ENCODE measurements at regions not wholly inside any gene's neighbourhood (a gene's known extent, or its start where the extent isn't known, plus 50 kb on each side); places are given as distances from the start of the nearest gene placed in this dataset.

GRCh38 chr14:85263916-85264675 lies 265.8 kb upstream of the FLRT2 start:
- ChIA-PET POLR2A (no interaction called here), CTCF (no interaction called here)
- Histone ChIP-seq H3K27ac (ENCODE audit: low read length) (no peak overlapping the region), H3K9me3 (ENCODE audit: control insufficient read depth, insufficient read depth, low read depth, low read length) (no peaks in the 10 kb centered on the region), H3K27me3 (ENCODE audit: control insufficient read depth, insufficient read depth, low read length) (no peaks in the 10 kb centered on the region), H3K4me3 (ENCODE audit: low read depth in 2 of 2, low read length in 2 of 2) (no peak overlapping the region), H3K4me1 (ENCODE audit: control insufficient read depth, insufficient read depth, low read length) (no peaks in the 10 kb centered on the region), H3K36me3 (ENCODE audit: control insufficient read depth, insufficient read depth, low read length) (no peaks in the 10 kb centered on the region)
- TF ChIP-seq CTCF (IDR thresholded peaks at IDR 0.05): no peak
- TF ChIP-seq REST (IDR thresholded peaks at IDR 0.05; ENCODE audit: insufficient read depth in 1 of 2, low read depth in 2 of 2, low read length in 1 of 2): no peak
- no peak for TF ChIP-seq POLR2AphosphoS5 (IDR thresholded peaks at IDR 0.05; ENCODE audit: low read depth, low read length)
- TF ChIP-seq SIN3A (IDR thresholded peaks at IDR 0.05; ENCODE audit: borderline replicate concordance, insufficient read depth, low read depth, low read length): no peak
- no TSS peak for BruUV-seq (replicated peaks)
- ATAC-seq (no peak), DNase-seq (ENCODE audit: low read depth, low spot score) (no peak)
- intact Hi-C loops (cut with micrococcal nuclease; ENCODE audit: unreplicated experiment): no loop called here
- in situ Hi-C loops (cut with HindIII; ENCODE audit: low pct_unique_long_range_greater_than_20kb, low sequenced_read_pairs): no loop called here

GRCh38 chr14:85273099-85273677 lies 256.8 kb upstream of the FLRT2 start:
- ATAC-seq (no peak), DNase-seq (ENCODE audit: low read depth, low spot score) (no peak)
- no peaks in the 10 kb centered on the region for H3K27me3 ChIP-seq (ENCODE audit: control insufficient read depth, insufficient read depth, low read length)
- BruUV-seq (replicated peaks): no TSS peak
- ChIA-PET POLR2A (no interaction called here), CTCF (no interaction called here)
- no peak for TF ChIP-seq POLR2AphosphoS5 (IDR thresholded peaks at IDR 0.05; ENCODE audit: low read depth, low read length)
- no peak for TF ChIP-seq TCF7L2 (IDR thresholded peaks at IDR 0.05; ENCODE audit: low read depth, low read length)
- no peak for TF ChIP-seq SIN3A (IDR thresholded peaks at IDR 0.05; ENCODE audit: borderline replicate concordance, insufficient read depth, low read depth, low read length)
- TF ChIP-seq REST (IDR thresholded peaks at IDR 0.05; ENCODE audit: insufficient read depth in 1 of 2, low read depth in 2 of 2, low read length in 1 of 2): no peak
- TF ChIP-seq CTCF (IDR thresholded peaks at IDR 0.05): no peak
- no peaks in the 10 kb centered on the region for H3K9me3 ChIP-seq (ENCODE audit: control insufficient read depth, insufficient read depth, low read depth, low read length)
- intact Hi-C loops (cut with micrococcal nuclease; ENCODE audit: unreplicated experiment): no loop called here
- no peak overlapping the region for H3K4me3 ChIP-seq (ENCODE audit: low read depth in 2 of 2, low read length in 2 of 2)
- H3K27ac ChIP-seq (ENCODE audit: low read length): no peak overlapping the region
- no peaks in the 10 kb centered on the region for H3K36me3 ChIP-seq (ENCODE audit: control insufficient read depth, insufficient read depth, low read length)
- H3K4me1 ChIP-seq (ENCODE audit: control insufficient read depth, insufficient read depth, low read length): no peaks in the 10 kb centered on the region
- in situ Hi-C loops (cut with HindIII; ENCODE audit: low pct_unique_long_range_greater_than_20kb, low sequenced_read_pairs): no loop called here
